GM12872 (cell line): ENCODE measurements at regions not wholly inside any gene's neighbourhood (a gene's known extent, or its start where the extent isn't known, plus 50 kb on each side); places are given as distances from the start of the nearest gene placed in this dataset.

Experiments
- TF ChIP-seq, protein P1 (sequence below): IDR thresholded peaks from 3 replicates; pipeline ENCODE4 v1.5.1; 2011; ENCODE audit warnings: low read depth, mild to moderate bottlenecking, low read length, moderate library complexity; ENCODE audit not compliant: insufficient read depth

DNA sequence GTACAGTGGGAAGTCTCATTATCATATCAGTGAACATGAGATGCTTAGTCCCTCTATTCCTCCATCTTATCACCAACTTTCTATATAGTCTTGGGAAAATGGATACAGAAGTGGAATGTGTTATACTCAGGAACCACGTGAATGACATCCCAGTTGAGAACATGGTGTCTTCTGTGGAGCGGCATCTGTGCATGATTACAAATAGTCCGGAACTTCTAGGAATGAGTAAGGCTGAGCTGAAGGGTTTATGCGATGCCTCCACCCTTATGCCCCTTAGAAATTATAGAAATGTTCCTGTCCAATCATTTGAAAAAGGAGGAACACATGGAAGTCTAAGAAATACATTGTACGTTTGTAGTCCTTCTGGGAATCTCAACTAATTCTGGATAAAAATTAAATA, 64.8 kb upstream of the TMEM108 start:
- TF ChIP-seq, protein P1, sequence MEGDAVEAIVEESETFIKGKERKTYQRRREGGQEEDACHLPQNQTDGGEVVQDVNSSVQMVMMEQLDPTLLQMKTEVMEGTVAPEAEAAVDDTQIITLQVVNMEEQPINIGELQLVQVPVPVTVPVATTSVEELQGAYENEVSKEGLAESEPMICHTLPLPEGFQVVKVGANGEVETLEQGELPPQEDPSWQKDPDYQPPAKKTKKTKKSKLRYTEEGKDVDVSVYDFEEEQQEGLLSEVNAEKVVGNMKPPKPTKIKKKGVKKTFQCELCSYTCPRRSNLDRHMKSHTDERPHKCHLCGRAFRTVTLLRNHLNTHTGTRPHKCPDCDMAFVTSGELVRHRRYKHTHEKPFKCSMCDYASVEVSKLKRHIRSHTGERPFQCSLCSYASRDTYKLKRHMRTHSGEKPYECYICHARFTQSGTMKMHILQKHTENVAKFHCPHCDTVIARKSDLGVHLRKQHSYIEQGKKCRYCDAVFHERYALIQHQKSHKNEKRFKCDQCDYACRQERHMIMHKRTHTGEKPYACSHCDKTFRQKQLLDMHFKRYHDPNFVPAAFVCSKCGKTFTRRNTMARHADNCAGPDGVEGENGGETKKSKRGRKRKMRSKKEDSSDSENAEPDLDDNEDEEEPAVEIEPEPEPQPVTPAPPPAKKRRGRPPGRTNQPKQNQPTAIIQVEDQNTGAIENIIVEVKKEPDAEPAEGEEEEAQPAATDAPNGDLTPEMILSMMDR, result no peak

- TF ChIP-seq, protein P1, result no peak
Measured at GRCh38 chr3:132972333-132972732, 65.9 kb upstream of the TMEM108 start.

GRCh38 chr3:132966374-132966773, 71.8 kb upstream of the TMEM108 start:
- TF ChIP-seq, protein P1, result no peak

- TF ChIP-seq, protein P1, result no peak
Measured at GRCh38 chr3:132964266-132964665, 73.9 kb upstream of the TMEM108 start.

- TF ChIP-seq, protein P1, result no peak
Measured at GRCh38 chr3:132963786-132964185, 74.4 kb upstream of the TMEM108 start.

GRCh38 chr3:132961991-132962390, 76.2 kb upstream of the TMEM108 start:
- TF ChIP-seq, protein P1, result no peak

DNA sequence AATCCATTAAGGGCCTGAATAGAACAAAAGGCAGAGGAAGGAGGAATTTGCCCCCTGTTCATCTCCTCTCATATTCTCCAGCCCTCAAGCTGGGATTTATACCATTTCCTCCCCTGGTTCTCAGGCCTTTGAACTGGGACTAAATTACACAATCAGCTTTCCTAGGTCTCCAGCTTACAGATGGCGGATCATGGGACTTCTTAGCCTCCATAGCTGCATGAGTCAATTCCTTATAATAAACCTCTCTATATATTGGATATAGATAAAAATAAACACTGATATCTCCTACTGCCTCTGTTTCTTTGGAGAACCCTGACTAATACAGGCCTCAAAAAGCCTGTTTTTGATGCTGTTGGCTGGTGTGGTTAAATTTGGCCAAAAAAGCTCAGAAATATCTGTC, 84.5 kb upstream of the TMEM108 start:
- TF ChIP-seq, protein P1, result no peak

DNA sequence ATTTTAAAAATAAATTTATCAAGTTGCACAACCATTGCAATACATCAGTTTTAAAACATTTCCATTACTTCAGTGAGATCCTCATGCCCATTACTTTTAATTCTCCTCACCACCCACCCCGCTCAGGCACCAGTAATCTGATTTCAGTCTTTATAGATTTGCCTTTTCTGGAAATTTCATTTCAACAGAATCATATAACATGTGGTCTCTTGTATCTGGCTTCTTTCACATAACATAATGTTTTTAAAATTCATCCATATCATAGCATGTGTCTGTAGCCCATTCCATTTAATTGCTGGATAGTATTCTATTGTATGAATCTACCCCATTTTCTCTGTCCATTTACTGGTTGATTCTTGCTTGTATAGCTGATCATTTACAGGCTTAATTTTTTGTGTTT, 110.3 kb upstream of the TMEM108 start:
- TF ChIP-seq, protein P1, result no peak
